Gastroesophageal sphincter (tissue), 4 donors: ENCODE measurements at regions not wholly inside any gene's neighbourhood (a gene's known extent, or its start where the extent isn't known, plus 50 kb on each side); places are given as distances from the start of the nearest gene placed in this dataset.

Source experiments
- ATAC-seq: fragments of 150-250 bp; one replicate; pipeline ENCODE4 v1.9.1; 2016; ENCODE audit warnings: mild to moderate bottlenecking, moderate library complexity
- H3K27ac ChIP-seq, 4 donors: fragments of 200-600 bp; sonication (generic) in 3 of 4; 1 replicate in 3 of 4; 2 replicates in 1 of 4; pipeline ENCODE4 v1.5.1; 2016 to 2019
- H3K27me3 ChIP-seq: fragments of 200-600 bp; sonication (generic); one replicate; pipeline ENCODE4 v1.5.1; 2019
- H3K36me3 ChIP-seq, 2 donors: fragments of 200-600 bp; sonication (generic); one replicate each; pipeline ENCODE4 v1.5.1; 2019; ENCODE audit warnings: control low read depth in 1 of 2
- H3K4me1 ChIP-seq, 3 donors: fragments of 200-600 bp; sonication (generic); 1 replicate in 2 of 3; 2 replicates in 1 of 3; pipeline ENCODE4 v1.5.1; 2016 to 2019; ENCODE audit warnings: control low read depth in 2 of 3
- H3K4me3 ChIP-seq, 2 donors: fragments of 200-600 bp; sonication (generic); one replicate each; pipeline ENCODE4 v1.5.1; 2019; ENCODE audit warnings: mild to moderate bottlenecking in 1 of 2, moderate library complexity in 1 of 2
- H3K9me3 ChIP-seq, 3 donors: fragments of 200-600 bp; sonication (generic); one replicate each; pipeline ENCODE4 v1.5.1; 2017 to 2019; ENCODE audit warnings: control low read depth in 2 of 3
- CTCF ChIP-seq, 4 experiments: fragments of 200-600 bp in 2 of 4; fragments of 450-650 bp in 2 of 4; sonication (generic) in 1 of 4; IDR thresholded peaks; one replicate each; pipeline ENCODE4 v1.5.1; 2017 to 2019; ENCODE audit warnings: antibody characterized with exemption in 4 of 4, mild to moderate bottlenecking in 2 of 4, moderate library complexity in 2 of 4
- EP300 ChIP-seq: sonication (generic); formaldehyde crosslinking; IDR thresholded peaks from one replicate; pipeline ENCODE4 v1.6.1; 2017; ENCODE audit warnings: antibody characterized with exemption, mild to moderate bottlenecking
- POLR2A ChIP-seq, 2 donors: fragments of 450-650 bp; IDR thresholded peaks; one replicate each; pipeline ENCODE4 v1.6.1; 2017; ENCODE audit warnings: antibody characterized with exemption in 2 of 2, mild to moderate bottlenecking in 2 of 2, moderate library complexity in 1 of 2
- POLR2AphosphoS5 ChIP-seq: sonication (generic); formaldehyde crosslinking; IDR thresholded peaks from one replicate; pipeline ENCODE4 v1.6.1; 2017; ENCODE audit warnings: antibody characterized with exemption
- WGBS, 2 donors: methylation state at CpG; one replicate each; pipeline ENCODE4 v1.1.5; 2018; ENCODE audit warnings: low coverage in 1 of 2; 5-methylcytosine and 5-hydroxymethylcytosine counted together

- H3K36me3 ChIP-seq: no peaks in the 10 kb centered on the region
Measured at GRCh38 chr10:55820071-55820470, 541.0 kb downstream of the ZWINT start.

GRCh38 chr10:55813451-55814170 lies 547.4 kb downstream of the ZWINT start:
- no peak for ATAC-seq
- no peak overlapping the region for H3K27ac ChIP-seq
- H3K27me3 ChIP-seq: no peaks in the 10 kb centered on the region
- no peak for TF ChIP-seq POLR2AphosphoS5
- no peak for TF ChIP-seq EP300
- no peak for TF ChIP-seq CTCF (IDR thresholded peaks at IDR 0.05)
- no peak for TF ChIP-seq POLR2A (IDR thresholded peaks at IDR 0.05)
- peaks cover 0 to 7% (median 0%) of the 10 kb centered on the region in 3 donors for H3K9me3 ChIP-seq
- no peaks in the 10 kb centered on the region for H3K4me1 ChIP-seq
- no peak overlapping the region for H3K4me3 ChIP-seq
- no peaks in the 10 kb centered on the region for H3K36me3 ChIP-seq
- WGBS, 2 donors: no CpG with 5 or more reads among the region's 4 CpGs

More at GRCh38 chr10:55820071-55820470, 541.0 kb downstream of the ZWINT start:
- Histone ChIP-seq H3K9me3 (peaks cover 0 to 6% (median 0%) of the 10 kb centered on the region in 3 donors), H3K4me1 (no peaks in the 10 kb centered on the region), H3K27me3 (no peaks in the 10 kb centered on the region), H3K4me3 (no peak overlapping the region), H3K27ac (no peak overlapping the region)
- no peak for TF ChIP-seq CTCF (IDR thresholded peaks at IDR 0.05)
- TF ChIP-seq POLR2AphosphoS5: no peak
- no peak for TF ChIP-seq POLR2A (IDR thresholded peaks at IDR 0.05)
- TF ChIP-seq EP300: no peak
- no peak for ATAC-seq
- WGBS, 2 donors: 80 to 88% methylated on average over 2 to 3 of the region's 3 CpGs

- Histone ChIP-seq H3K27me3 (no peaks in the 10 kb centered on the region), H3K4me3 (no peak overlapping the region), H3K27ac (no peak overlapping the region), H3K9me3 (no peaks in the 10 kb centered on the region), H3K4me1 (no peaks in the 10 kb centered on the region), H3K36me3 (no peaks in the 10 kb centered on the region)
- ATAC-seq: no peak
- TF ChIP-seq CTCF (IDR thresholded peaks at IDR 0.05): no peak
- TF ChIP-seq EP300: no peak
- no peak for TF ChIP-seq POLR2A (IDR thresholded peaks at IDR 0.05)
- no peak for TF ChIP-seq POLR2AphosphoS5
Measured at GRCh38 chr10:55803055-55803454, 558.0 kb downstream of the ZWINT start.

GRCh38 chr10:55801353-55801661 lies 559.8 kb downstream of the ZWINT start:
- Histone ChIP-seq H3K4me1 (no peaks in the 10 kb centered on the region), H3K9me3 (no peaks in the 10 kb centered on the region), H3K27ac (no peak overlapping the region), H3K4me3 (no peak overlapping the region), H3K36me3 (no peaks in the 10 kb centered on the region), H3K27me3 (no peaks in the 10 kb centered on the region)
- TF ChIP-seq CTCF (IDR thresholded peaks at IDR 0.05) (no peak), POLR2AphosphoS5 (no peak), POLR2A (IDR thresholded peaks at IDR 0.05) (no peak), EP300 (no peak)
- ATAC-seq: no peak
- WGBS, 2 donors: 58 to 74% methylated on average over 2 of the region's 2 CpGs

- Histone ChIP-seq H3K4me1 (no peaks in the 10 kb centered on the region), H3K27me3 (no peaks in the 10 kb centered on the region), H3K9me3 (no peaks in the 10 kb centered on the region), H3K36me3 (no peaks in the 10 kb centered on the region), H3K4me3 (no peak overlapping the region), H3K27ac (no peak overlapping the region)
- no peak for TF ChIP-seq EP300
- TF ChIP-seq CTCF (IDR thresholded peaks at IDR 0.05): no peak
- TF ChIP-seq POLR2A (IDR thresholded peaks at IDR 0.05): no peak
- TF ChIP-seq POLR2AphosphoS5: no peak
- ATAC-seq: no peak
- WGBS, 2 donors: 27 to 49% methylated on average over 3 of the region's 3 CpGs
Measured at GRCh38 chr10:55800602-55801352, 560.3 kb downstream of the ZWINT start.
